Fibroblast of skin of scalp (primary cell): ENCODE measurements at regions not wholly inside any gene's neighbourhood (a gene's known extent, or its start where the extent isn't known, plus 50 kb on each side); places are given as distances from the start of the nearest gene placed in this dataset.
"Not testable (repeated sequence)": the region's sequence is repeated elsewhere in the genome, so short reads cannot be mapped to it uniquely, and the experiment has no call there.

Experiments used
- DNase-seq: peaks from one replicate; pipeline ENCODE4 v3.0.0-alpha.2; 2013

DNA sequence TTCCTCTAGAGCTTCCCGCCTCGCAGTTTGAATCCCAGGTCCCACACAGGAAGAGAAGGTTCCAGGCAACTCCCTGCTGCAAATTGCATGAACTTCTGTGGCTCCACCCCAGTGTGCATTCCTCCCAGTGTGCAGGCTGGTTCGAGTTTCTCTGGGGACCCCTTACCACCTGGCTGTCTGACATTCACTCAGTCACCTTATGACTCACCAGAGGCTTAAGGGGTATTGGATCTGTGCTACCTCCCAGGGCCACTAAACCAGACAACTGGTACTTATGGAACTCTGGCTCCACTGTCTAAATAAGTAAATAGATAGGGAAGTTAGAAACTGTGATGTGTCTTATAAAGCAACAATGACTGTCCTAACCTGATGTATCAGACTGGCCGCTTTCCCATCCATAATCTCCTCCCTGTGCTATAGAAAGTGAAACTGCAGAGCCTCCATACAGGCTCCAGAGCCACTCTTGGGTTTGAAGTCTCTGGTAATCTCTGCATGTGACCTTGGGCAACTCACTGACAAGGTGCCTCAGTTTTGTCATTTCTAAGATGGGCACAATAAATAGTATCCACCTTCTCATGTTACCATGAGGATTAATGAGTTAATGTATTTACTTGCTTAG is 720.6 kb downstream of the SEMA5A start:
- DNase-seq: peak; percentile 13

DNA sequence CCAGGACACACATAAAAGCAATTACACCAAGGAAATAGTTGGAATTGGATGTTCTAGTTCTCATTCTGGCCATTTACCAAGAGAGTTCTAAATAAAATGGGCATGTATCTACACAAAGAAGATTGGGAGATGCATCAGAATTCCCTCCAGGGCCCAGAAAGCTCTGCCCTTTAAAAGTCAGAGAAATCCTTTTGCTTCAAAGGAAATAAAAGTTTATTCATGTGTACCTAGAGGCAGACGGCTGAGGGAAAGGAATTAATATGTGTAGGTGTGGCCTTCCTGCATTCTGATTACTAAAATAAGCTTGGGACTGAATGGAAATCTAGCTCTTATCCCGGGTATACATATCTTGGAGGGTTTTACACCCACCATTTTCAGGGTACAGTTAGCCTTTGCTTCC is 719.4 kb downstream of the SEMA5A start:
- DNase-seq: no peak

- DNase-seq: peak; percentile 62
Observed at GRCh38 chr5:8827696-8828095, 718.2 kb downstream of the SEMA5A start.

DNA sequence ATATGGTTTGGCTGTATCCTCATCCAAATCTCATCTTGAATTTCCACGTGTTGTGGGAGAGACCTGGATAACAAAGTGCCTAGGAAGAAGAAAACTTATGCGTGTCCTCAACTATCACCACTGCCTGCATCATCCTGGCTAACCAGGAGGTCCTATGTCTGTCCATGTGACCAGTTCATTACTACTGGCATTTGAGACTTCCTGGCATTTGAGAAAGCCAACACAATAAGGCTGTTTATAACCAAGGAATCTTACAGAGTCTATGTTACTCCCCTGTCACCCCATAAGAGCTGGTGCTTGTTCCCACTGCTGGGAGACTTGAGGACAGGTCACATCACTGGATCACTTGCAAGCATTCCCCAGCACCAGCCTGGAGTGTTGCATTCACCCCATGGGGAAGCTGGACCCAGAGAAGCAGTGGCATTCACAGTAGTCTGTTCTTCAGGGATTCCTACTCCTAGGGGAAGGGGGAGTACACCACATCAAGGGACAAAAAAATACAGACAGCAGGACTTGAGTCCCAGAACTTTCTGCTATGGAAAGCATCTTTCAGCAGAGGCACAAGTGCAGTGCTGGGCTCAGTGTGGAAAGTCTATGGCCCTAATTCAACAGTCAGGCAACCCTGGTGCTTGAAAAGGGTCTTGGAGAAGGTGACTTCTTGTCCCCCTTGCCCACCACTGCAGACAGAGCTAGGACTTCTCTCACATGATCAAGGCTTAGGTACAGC is 717.1 kb downstream of the SEMA5A start:
- DNase-seq: peak; percentile 36

- peak; percentile 98 for DNase-seq
Observed at GRCh38 chr5:8829323-8830029, 716.4 kb downstream of the SEMA5A start.

GRCh38 chr5:8831251-8831650 is 714.6 kb downstream of the SEMA5A start:
- no peak for DNase-seq

- no peak for DNase-seq
Observed at GRCh38 chr5:8831854-8832253, 714.0 kb downstream of the SEMA5A start.

DNA sequence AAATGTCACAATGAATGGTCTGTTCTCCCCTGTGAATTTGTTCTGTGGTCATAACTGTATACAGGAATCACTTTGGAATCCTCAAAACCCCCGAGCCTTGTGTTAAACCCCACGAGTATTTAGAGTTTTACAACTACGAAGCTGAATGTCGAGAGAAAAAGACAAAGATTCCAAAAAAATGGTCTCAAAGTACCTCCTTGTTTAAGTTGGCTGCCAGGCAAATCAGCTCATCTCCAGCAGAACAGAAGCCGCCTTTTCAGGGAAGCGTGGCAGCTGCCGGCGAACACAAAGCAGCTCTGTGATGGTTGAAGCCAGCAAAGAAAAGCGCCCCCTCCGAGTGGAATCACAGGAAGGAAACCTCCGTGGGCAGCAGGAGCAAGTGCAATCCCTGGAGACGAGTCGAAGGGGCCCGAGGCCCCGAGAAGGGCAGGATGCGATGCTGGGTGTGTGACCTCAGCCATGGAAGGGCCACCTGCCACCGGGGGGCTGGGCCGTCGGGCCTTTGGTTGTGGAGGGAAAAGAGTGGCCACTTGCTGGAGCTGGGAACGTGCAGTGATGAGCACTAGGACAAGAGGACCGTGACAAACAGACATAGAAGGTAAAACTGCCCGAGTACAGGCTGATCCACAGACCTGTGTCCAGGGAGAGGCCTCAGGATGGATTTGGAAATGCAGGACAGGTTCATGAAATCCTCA is 706.4 kb downstream of the SEMA5A start:
- no peak for DNase-seq

GRCh38 chr5:8840237-8840636 is 705.6 kb downstream of the SEMA5A start:
- no peak for DNase-seq

DNA sequence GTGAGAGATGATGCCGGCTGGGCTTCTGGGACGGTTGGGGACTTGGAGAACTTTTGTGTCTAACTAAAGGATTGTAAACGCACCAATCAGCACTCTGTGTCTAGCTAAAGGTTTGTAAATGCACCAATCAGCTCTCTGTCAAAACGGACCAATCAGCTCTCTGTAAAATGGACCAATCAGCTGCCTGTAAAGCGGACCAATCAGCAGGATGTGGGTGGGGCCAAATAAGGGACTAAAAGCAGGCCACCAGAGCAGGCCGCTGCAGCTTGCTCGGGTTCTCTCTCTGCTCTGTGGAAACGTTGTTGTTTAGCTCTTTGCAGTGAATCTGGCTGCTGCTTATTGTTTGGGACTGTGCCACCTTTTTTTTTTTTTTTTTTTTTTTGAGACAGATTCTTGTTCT is 705.1 kb downstream of the SEMA5A start:
- not testable (repeated sequence) for DNase-seq

DNA sequence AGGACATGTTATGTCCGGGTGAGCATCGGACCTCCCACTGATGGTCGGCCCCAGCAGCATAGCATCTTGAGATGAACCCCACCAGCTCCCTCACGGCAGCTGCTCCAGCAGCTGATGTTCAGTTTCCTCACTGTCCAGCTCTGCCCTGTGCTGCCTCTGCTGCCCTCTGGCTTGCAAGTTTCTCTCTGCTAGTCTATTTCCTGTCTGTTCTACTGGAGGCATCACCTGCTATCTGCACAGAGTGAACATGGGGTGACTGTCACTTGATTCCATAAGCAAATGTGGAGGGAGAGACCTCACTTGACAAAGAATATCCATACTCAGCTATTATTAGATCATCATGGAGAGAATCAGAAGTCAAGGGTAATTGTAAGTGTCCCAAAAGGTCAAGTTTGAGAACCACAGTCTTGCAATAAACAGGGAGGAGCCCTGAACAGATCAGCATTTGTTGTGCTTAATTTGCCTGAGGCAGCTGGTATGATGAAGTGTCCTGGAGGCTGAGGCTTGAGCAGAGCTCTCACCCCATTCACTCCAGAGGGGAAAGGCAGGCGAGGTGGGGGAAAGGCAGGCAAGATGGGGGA is 702.8 kb downstream of the SEMA5A start:
- DNase-seq: peak; percentile 30

DNA sequence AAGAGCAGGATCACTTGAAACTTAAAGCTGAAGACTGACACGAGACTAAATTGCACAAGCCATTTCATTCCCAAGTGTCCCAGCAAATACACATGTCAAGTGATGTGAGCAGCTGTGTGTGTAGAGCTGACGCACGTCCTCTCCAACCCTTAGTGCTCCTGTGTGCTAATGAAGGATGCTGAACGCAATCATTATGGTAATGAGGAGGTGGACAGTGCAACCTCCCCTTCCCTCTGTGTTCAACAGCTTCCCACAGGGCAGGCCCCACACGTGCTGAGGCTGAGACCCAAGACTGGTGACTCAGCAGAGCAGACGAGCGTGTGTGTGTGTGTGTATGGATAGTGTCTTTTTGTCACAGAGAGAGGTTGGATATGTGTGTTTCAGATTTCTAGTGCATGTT is 702.1 kb downstream of the SEMA5A start:
- peak; percentile 77 for DNase-seq

DNA sequence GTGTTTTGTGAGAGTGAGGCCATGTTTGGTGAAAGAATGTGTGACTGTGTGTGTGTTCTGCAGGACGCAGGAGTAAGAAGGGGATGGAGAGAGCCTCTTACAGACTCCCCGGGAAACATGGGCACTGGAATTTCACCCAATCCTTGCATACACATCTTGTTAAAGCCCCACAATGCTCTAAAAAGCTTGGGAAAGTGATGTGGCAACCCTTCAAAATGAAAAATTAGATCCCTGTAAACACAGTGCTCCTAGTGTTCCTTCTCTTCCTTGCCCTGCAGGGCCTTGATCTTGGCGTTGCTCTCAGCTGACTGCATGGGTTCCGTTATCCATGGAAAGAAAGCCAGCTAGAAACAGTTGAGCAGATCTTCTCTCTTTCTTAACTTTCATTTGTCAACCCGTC is 701.7 kb downstream of the SEMA5A start:
- DNase-seq: no peak

- DNase-seq: peak; percentile 60
Observed at GRCh38 chr5:8844847-8845246, 701.0 kb downstream of the SEMA5A start.

- DNase-seq: peak; percentile 25
Observed at GRCh38 chr5:8845296-8845695, 700.6 kb downstream of the SEMA5A start.

GRCh38 chr5:8848366-8848765 is 697.5 kb downstream of the SEMA5A start:
- no peak for DNase-seq

- DNase-seq: peak; percentile 77
Observed at GRCh38 chr5:8848997-8849594, 696.8 kb downstream of the SEMA5A start.

- no peak for DNase-seq
Observed at GRCh38 chr5:8851101-8851500, 694.8 kb downstream of the SEMA5A start.

GRCh38 chr5:8857051-8857450 is 688.8 kb downstream of the SEMA5A start:
- peak; percentile 54 for DNase-seq

DNA sequence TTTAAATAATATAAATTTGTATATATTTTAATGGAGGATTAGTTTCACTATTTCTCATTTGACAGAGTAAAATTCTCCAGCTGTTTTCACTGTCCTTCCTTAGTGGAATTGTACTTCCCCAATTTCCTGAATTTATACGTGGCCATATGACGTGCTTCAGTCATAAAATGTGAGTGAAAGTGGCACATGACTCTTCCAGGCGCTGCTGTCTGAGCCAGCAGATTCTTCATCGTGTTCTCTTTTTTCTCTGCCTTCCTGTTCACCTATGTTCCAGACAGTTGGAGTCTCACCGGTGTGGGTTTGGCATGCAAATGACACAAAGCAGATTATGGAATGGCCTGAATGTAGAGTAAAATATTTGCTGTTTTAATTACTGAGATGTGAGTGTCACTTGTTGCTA is 684.1 kb downstream of the SEMA5A start:
- DNase-seq: no peak

DNA sequence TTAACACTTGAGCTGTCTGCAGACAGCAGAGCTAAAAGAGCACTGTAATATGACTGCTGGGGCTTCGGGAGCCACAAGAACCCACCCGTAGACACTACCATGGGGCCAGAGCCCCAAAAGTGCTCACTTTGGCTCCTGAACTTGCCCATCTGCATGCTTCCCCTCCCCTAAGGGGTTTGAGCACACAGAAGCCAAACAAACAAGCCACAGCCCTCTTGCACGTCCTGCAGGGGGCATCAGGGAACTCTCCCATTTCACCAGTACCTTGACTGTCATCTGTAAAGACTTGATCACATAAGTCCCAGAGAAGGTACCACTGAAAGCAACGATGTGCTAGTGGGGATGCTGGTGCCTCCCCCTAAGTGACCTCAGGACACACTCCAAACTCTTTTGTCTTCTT is 681.8 kb downstream of the SEMA5A start:
- peak; percentile 22 for DNase-seq

- DNase-seq: no peak
Observed at GRCh38 chr5:8865266-8865665, 680.6 kb downstream of the SEMA5A start.
